ENCODE measurements at regions not wholly inside any gene's neighbourhood (a gene's known extent, or its start where the extent isn't known, plus 50 kb on each side); places are given as distances from the start of the nearest gene placed in this dataset.

GRCh38 chr2:190829642-190830041 is 51.0 kb upstream of the GLS start:
- H3K9me3 ChIP-seq (ENCODE audit: control insufficient read depth, insufficient read depth, low read depth, low read length) = no peaks in the 10 kb centered on the region
- TF ChIP-seq CTCF (IDR thresholded peaks at IDR 0.05) (no peak), POLR2AphosphoS5 (IDR thresholded peaks at IDR 0.05; ENCODE audit: low read depth, low read length) (no peak), TCF7L2 (IDR thresholded peaks at IDR 0.05; ENCODE audit: low read depth, low read length) (no peak), SIN3A (IDR thresholded peaks at IDR 0.05; ENCODE audit: borderline replicate concordance, insufficient read depth, low read depth, low read length) (no peak), REST (IDR thresholded peaks at IDR 0.05; ENCODE audit: insufficient read depth in 1 of 2, low read depth in 2 of 2, low read length in 1 of 2) (no peak)
- no peaks in the 10 kb centered on the region for H3K36me3 ChIP-seq (ENCODE audit: control insufficient read depth, insufficient read depth, low read length)
- intact Hi-C loops (cut with micrococcal nuclease; ENCODE audit: unreplicated experiment) = no loop called here
- DNase-seq (ENCODE audit: low read depth, low spot score) (no peak), ATAC-seq (no peak)
- BruUV-seq (replicated peaks) = no TSS peak
- H3K4me3 ChIP-seq (ENCODE audit: low read depth in 2 of 2, low read length in 2 of 2) = no peak overlapping the region
- ChIA-PET CTCF (no interaction called here), POLR2A (no interaction called here)
- in situ Hi-C loops (cut with HindIII; ENCODE audit: low pct_unique_long_range_greater_than_20kb, low sequenced_read_pairs) = no loop called here
- no peak overlapping the region for H3K27ac ChIP-seq (ENCODE audit: low read length)
- no peaks in the 10 kb centered on the region for H3K4me1 ChIP-seq (ENCODE audit: control insufficient read depth, insufficient read depth, low read length)
- 0 out of 2 replicates have a peak, but pooled peaks cover 2% of the 10 kb centered on the region for H3K27me3 ChIP-seq (ENCODE audit: control insufficient read depth, insufficient read depth, low read length)

Data from Panc1 (cell line).